Right renal pelvis (tissue), 4 donors: ENCODE measurements at regions not wholly inside any gene's neighbourhood (a gene's known extent, or its start where the extent isn't known, plus 50 kb on each side); places are given as distances from the start of the nearest gene placed in this dataset.

ENCODE experiments used
- DNase-seq, 4 donors: peaks; one replicate each; pipeline ENCODE4 v3.0.0-alpha.2; 2013; ENCODE audit warnings: low read depth in 4 of 4, low spot score in 3 of 4, missing footprints in 1 of 4

DNA sequence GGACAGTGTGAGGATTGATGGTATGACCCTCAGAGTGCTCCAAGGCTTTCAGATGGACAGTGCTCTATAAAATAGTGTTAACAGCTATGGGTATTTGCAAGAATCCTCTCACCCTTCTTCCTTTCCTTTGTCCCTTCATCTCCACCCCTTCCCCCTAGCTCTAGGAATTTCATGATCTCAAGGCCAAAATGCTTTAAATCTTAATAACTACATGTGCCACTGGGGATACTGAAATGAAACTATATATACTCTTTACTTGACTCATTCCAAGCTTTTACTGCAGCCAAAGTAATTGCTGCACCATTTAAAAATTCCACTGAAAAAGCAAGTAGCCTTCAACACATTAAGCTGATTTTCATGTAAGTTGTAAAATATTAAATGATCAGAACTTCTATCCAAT is 361.6 kb upstream of the SLC30A5 start:
- no peak for DNase-seq

DNA sequence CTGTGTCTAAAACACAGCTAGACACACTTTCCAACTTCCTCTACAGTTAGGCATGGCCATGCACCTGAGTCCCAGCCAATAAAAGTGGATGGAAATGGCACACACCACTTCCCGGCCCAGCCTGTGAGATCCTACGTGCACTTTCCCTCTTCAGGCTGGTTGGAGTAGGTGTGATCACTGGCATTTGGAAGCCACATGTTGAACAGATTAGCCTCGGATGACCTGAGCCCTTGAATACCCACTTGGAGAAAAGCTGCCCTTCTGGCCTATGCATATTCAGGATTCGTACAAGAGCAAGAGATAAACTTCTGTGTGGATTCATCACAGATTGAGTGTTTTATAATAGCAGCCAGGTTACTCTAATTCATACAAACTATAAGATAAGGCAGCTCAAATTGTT is 359.0 kb upstream of the SLC30A5 start:
- DNase-seq, result no peak

DNA sequence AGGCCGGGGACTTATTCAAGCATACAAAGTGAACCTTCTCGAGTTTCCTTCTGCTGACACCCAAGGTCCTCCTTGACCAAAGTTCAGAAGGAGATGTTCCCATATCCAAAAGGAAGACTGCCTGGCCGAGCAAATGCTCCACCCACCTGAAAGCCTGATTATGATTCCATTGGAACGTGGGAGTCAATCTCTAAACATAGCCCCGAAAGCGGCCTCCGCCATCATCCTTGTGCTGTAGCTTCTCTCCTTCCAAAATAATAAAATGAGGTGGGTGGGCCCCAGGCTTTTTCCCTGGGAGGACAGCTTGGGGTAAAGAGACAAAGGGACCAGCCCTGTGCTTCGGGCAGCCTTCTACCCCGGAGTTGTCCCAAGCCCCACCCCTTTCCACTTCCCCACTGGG is 355.6 kb upstream of the SLC30A5 start:
- no peak for DNase-seq

- DNase-seq, result no peak
Observed at GRCh38 chr5:68738841-68739240, 355.0 kb upstream of the SLC30A5 start.

DNA sequence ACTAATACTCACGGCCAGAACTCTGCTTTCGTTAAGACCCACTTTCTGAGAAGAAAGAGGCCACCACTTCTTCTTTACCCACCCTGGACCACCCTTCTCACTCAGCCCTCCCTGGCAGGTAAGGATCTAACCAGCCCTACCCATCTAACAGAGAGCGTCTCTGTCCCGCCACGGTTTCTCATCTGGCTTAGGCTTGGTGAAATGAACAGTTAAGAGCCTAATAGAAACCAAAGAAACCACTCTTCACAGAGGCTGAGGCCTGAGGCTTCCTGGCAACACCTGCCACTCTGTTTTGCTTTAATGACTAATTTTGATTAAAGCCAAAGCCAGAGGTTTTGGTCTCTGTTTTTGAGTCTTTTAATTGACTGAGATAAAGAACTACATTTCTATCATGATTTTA is 354.1 kb upstream of the SLC30A5 start:
- DNase-seq, result no peak

- DNase-seq, result no peak
Observed at GRCh38 chr5:68740226-68740910, 353.4 kb upstream of the SLC30A5 start.

GRCh38 chr5:68744206-68744605 is 349.6 kb upstream of the SLC30A5 start:
- DNase-seq, result no peak

GRCh38 chr5:68745448-68745847 is 348.4 kb upstream of the SLC30A5 start:
- DNase-seq, result no peak

DNA sequence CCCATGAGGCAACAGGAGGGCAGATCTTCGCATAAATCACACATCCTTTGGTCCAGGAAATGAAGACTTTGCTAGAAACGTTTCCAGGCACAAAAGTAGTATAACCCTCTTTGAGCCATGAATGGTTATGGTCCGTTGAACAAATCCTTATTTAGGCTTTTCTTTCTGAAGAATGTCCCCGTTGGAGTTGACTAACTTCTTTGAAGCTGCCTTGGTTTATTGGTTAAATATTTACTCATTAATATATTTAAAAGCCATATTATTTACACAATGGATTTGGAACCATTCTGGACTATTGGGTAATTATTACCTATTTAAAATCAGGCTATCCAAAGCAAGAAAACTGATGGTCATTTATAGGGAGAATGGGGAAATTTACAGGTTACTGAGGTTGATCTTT is 347.6 kb upstream of the SLC30A5 start:
- DNase-seq, result no peak

DNA sequence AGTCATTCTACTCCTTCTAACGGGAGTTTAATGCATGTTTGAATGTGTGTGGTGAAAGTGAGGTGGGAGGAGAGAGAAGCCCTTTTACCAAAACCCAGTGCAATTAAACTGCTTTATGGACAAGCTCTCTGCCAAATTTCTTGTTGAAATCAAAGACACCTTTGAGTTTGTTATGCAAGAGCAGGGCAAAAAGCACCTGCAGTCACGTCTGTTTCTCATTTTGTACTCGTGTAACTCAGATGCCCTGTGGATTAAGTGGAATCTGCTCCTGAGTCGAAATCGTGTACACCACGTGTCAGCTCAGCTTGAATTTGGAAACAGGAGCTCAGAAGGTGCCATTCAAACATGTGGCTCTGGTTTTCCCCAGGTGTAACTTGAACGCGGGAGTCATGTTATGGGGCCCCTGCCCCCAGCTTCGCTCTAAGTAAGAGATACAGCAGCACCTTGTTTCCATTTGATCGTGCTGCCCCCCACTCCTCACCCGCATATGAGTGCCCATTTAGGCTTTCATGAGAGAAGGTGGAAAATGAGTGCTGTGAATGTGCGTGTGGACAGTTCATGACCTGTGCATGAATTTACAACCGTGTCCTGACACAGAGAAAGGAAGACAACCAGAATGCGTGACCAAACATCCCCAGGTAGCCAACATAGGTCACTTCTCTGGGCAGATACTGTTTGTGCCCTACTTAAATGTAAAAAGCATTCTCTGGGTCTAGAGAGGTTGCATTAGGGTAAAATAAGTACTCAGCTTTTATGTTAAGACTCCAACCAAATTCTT is 347.0 kb upstream of the SLC30A5 start:
- DNase-seq, result no peak

DNA sequence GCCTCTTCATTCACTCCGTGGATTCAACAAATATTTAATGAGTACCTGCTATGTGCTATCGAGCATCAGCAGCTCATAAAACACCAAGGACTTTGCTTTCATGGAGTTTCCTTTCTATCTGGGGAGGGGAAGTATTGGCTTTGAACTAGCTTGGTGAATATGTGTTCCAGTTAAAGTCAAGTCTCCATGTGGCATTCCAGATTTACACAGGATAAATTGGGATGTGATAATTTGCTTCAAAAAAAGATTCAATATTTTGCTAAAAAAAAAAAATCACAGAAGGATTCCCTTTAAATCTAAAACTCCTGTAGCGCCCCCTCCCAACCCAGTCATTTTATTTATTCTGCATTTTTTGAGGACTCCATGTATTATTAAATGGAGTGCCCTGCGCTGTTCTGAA is 346.3 kb upstream of the SLC30A5 start:
- no peak for DNase-seq

DNA sequence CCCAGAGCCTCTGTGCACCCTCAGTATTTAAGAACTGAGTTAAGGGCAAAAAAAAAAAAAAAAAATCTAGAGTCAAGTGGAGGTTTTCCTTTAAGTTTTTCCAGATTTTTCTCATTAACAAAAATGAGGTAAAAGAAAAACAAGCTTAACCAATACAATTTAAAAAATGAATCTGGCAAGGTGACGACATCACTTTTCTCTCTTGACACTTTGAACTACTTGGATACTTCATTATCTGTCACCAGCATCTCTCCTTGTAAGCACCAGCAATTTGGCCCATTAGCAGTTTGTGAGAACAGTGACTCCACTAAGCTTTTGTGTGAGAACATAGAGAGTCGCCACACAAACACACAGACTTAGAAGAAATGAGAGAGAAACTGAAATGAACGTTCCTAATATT is 345.7 kb upstream of the SLC30A5 start:
- no peak for DNase-seq

DNA sequence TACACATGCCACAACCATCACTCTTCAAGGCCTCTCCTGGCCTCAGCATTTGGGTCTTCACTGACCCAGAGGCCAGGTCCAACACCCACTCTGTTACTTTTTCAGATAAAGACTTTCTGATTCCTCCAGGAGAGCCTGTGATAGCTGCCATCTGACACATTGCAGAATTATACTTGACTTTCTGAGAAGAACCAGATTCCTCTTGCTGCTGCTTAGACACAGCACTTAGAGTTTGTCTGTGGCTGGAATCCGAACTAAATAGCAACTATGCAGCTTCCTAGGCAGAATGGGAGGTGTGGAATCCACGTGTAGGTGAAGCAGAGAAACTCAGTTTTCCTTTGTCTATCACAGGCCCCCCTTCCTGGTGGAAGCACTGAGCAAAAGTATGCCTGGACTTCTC is 344.7 kb upstream of the SLC30A5 start:
- no peak for DNase-seq

GRCh38 chr5:68749631-68750030 is 344.2 kb upstream of the SLC30A5 start:
- no peak for DNase-seq

GRCh38 chr5:68751661-68752060 is 342.2 kb upstream of the SLC30A5 start:
- DNase-seq, result no peak

DNA sequence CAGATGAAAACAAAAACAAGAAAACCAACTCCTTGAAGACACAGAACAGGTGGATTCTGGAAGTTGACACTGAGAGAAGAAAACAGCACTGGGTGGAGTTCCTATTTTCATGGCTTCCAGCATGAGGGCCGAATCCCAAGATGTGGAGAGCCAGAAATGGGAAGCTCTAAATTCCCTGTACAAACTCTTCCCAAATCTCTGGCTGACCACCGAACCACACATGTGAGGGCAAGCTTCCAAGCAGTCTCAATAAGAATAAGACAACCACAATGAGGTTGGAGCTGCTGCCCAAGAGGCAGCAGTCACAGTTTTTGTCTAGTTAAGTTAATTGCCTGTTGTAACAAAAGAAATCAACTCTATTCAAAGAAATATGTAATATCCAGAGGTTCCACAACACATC is 339.3 kb upstream of the SLC30A5 start:
- no peak for DNase-seq

- no peak for DNase-seq
Observed at GRCh38 chr5:68755293-68755692, 338.5 kb upstream of the SLC30A5 start.

DNA sequence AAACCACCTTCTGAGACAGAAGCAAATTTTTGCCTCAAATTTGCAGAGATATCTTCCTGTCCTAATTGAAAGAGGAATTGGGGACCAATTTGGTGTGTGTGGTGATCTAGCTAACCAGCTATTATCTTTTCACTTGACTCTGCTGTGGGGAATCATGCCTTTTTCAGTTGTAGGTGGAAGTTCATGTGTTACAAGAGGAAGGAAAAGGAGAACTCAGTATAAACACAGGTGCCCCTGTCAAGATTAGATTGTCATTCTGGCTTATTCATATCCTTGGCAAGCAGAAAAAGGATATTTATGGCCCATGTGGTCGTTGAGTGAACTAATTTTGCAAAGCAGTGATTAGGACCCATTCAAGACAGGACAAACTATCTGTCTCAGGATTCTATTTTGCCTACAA is 336.8 kb upstream of the SLC30A5 start:
- DNase-seq, result no peak

- DNase-seq, result no peak
Observed at GRCh38 chr5:68757626-68758212, 336.1 kb upstream of the SLC30A5 start.

GRCh38 chr5:68759593-68759992 is 334.2 kb upstream of the SLC30A5 start:
- DNase-seq, result no peak

GRCh38 chr5:68762201-68762600 is 331.6 kb upstream of the SLC30A5 start:
- no peak for DNase-seq

- DNase-seq, result no peak
Observed at GRCh38 chr5:68766952-68767464, 326.8 kb upstream of the SLC30A5 start.
